D721Med (cell line): ENCODE measurements at regions not wholly inside any gene's neighbourhood (a gene's known extent, or its start where the extent isn't known, plus 50 kb on each side); places are given as distances from the start of the nearest gene placed in this dataset.
"Not testable (repeated sequence)": the region's sequence is repeated elsewhere in the genome, so short reads cannot be mapped to it uniquely, and the experiment has no call there.

Experiments
- DNase-seq: peaks from one replicate; pipeline ENCODE4 v3.0.0; 2011; ENCODE audit warnings: low spot score; ENCODE audit not compliant: insufficient read length
- FAIRE-seq: peaks from 2 replicates; lab custom pipeline; 2011; peaks lifted over from hg19 to GRCh38; lab: Jason Lieb, UNC
- TF ChIP-seq, protein P1 (sequence below): IDR thresholded peaks from 2 replicates; pipeline ENCODE4 v1.5.1; 2012; ENCODE audit warnings: mild to moderate bottlenecking, control low read depth; ENCODE audit not compliant: insufficient read depth; ENCODE audit errors: missing control alignments

DNA sequence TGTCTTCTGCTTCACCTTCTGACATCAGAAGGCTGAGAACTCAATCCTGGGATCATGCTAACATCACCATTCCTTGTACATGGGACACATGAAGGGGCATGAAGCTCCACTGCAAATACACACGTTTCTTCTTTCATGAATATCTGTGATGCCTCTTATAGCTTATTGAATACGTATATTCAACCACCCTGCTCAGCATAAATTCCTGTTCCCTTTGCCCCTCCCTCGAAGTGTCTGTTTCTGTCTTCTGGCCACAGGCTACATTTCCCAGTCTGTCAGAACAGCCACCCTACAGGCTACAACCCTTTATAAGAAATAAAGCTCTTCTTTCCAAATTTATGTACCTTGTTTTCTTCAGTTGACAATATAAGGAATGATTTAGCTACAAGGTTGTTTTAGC, 201.3 kb upstream of the STS start:
- TF ChIP-seq, protein P1, sequence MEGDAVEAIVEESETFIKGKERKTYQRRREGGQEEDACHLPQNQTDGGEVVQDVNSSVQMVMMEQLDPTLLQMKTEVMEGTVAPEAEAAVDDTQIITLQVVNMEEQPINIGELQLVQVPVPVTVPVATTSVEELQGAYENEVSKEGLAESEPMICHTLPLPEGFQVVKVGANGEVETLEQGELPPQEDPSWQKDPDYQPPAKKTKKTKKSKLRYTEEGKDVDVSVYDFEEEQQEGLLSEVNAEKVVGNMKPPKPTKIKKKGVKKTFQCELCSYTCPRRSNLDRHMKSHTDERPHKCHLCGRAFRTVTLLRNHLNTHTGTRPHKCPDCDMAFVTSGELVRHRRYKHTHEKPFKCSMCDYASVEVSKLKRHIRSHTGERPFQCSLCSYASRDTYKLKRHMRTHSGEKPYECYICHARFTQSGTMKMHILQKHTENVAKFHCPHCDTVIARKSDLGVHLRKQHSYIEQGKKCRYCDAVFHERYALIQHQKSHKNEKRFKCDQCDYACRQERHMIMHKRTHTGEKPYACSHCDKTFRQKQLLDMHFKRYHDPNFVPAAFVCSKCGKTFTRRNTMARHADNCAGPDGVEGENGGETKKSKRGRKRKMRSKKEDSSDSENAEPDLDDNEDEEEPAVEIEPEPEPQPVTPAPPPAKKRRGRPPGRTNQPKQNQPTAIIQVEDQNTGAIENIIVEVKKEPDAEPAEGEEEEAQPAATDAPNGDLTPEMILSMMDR = no peak

DNA sequence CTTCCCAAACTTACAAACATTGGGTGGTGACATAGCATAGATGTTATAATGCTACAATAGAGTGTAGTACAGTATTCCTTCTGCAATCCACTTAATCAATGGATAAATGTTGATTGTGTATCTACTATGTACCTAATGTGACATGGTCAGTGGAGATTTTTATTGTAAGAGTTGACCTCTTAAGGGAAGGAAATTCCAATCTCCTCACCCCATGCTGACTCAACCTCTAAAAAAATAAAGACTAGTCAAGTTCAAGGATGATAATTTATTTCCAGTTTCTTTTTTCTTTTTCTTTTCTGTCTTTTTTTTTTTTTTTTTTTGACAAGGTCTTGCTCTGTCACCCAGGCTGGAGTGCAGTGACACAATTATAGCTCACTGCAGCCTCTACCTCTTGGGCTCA, 206.5 kb upstream of the STS start:
- DNase-seq (no peak), FAIRE-seq (no peak)
- TF ChIP-seq, protein P1 = no peak

More for the DNA sequence above, 201.3 kb upstream of the STS start:
- FAIRE-seq (no peak), DNase-seq (no peak)

DNA sequence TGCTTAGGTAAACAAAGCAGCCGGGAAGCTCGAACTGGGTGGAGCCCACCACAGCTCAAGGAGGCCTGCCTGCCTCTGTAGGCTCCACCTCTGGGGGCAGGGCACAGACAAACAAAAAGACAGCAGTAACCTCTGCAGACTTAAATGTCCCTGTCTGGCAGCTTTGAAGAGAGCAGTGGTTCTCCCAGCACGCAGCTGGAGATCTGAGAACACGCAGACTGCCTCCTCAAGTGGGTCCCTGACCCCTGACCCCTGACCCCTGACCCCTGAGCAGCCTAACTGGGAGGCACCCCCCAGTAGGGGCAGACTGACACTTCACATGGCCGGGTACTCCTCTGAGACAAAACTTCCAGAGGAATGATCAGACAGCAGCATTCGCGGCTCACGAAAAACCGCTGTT, 214.6 kb upstream of the STS start:
- not testable (repeated sequence) for FAIRE-seq, DNase-seq

DNA sequence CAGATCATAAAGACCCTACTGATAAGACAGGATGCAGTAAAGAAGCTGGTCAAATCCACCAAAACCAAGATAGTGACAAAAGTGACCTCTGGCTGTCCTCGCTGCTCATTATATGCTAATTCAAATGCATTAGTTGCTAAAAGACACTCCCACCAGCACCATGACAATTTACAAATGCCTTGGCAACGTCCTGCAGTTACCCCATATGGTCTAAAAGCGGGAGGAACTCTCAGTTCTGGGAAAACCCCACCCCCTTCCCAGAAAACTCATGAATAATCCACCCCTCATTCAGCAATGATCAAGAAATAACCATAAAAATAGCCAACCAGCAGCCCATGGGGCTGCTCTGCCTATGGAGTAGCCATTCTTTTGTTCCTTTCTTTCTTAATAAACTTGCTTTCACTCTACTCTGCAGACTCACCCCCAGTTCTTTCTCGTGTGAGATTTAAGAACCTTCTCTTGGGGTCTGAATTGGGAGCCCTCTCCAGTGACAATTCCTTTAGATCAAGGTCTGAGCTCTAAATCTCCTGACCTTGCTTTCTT, 217.1 kb upstream of the STS start:
- no peak for FAIRE-seq
- no peak for DNase-seq
- TF ChIP-seq, protein P1 = no peak

DNA sequence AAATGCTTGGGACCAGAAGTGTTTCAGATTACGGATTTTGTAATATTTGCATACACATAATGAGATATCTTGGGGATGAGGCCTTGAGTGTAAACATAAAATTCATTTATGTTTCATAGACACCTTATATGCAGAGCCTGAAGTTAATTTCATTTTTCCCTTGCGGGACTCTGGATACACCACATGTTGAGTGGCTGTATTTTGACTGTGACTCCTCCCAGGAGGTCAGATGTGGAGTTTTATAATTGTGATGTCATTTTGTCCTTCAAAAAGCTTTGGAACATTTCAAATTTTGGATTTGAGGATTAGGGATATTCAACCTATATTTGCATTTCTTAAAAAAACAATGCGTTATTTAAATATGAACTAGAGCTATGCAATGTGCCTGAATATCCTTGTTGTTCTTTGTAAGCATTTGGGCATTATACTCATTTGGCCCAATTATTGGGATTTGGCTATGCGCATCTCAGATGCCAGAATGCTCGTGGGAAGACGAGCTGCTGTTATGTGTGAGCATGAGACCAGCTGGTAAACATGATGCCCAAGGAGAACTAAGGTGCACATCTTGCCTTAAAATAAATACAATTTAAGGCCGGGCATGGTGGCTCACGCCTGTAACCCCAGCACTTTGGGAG, 223.0 kb upstream of the STS start:
- FAIRE-seq (no peak), DNase-seq (no peak)
- TF ChIP-seq, protein P1 = no peak

DNA sequence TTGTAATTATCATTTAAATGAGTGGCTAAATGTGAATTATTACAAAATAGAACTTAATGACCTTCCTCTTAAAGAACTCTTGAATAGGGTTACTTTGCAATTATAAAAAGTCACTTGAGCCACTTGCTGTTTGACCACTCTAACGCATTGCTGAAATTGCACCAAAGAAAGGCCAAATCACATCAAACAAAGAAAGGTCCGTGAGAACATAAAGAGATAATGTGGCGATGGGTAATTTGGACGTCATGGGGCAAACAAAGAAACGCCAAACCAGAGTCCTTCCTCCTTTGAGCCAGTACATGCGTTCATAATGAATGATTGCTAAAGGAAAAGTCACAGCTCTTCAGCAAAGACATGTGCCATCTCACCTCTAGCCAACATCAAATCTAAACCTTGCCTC, 229.8 kb upstream of the STS start:
- FAIRE-seq (no peak), DNase-seq (no peak)
- TF ChIP-seq, protein P1 = no peak

DNA sequence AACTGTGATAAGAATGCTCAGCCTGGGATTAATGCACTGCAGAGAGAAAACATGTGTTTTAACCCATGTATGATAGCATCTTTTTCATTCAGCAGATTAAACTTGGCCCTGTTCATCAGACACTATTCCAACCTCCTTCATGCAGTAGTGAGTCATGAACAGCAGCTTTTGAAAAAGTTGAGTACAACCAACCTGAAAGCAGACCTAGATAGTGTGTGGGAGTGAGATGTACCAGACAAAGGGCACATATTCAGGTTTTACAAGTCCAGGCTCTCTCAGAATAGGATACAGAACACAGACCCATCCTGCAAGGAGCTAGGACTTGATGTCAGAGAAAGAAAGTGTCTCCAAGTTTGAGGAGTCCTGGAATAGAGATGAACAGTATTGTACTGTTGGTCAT, 237.3 kb upstream of the STS start:
- FAIRE-seq (no peak), DNase-seq (no peak)
- TF ChIP-seq, protein P1 = no peak
